Activated CD4-positive, alpha-beta T cell treated with anti-CD3 and anti-CD28 coated beads, Interleukin-2, amount 50 U/mL, for 24 hours (primary cell): ENCODE measurements at regions not wholly inside any gene's neighbourhood (a gene's known extent, or its start where the extent isn't known, plus 50 kb on each side); places are given as distances from the start of the nearest gene placed in this dataset.

Experiments
- DNase-seq, 2 donors: peaks; one replicate each; pipeline ENCODE4 v3.0.0-alpha.2; 2020; ENCODE audit warnings: low read depth in 1 of 2, low spot score in 1 of 2

DNA sequence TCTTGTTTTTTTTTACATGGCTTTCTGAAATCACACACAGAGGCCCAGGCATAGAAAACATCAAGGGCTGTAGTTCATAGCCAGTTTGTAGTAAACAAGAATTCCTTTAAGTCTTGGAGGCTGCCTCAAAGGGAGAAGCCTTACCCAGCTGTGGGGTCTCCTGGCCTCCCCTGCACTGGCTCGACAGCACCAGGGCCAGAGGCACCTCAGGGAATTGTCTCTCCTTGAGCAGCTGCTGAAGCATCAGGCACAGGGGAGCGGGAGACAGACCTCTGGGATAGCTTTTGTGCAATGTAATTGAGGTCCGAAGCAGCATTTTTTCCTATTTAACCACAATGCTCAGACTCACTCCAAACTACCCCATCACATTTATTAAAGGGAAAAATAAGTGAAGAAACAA, 209.1 kb downstream of the HRH4 start:
- DNase-seq = no peak

DNA sequence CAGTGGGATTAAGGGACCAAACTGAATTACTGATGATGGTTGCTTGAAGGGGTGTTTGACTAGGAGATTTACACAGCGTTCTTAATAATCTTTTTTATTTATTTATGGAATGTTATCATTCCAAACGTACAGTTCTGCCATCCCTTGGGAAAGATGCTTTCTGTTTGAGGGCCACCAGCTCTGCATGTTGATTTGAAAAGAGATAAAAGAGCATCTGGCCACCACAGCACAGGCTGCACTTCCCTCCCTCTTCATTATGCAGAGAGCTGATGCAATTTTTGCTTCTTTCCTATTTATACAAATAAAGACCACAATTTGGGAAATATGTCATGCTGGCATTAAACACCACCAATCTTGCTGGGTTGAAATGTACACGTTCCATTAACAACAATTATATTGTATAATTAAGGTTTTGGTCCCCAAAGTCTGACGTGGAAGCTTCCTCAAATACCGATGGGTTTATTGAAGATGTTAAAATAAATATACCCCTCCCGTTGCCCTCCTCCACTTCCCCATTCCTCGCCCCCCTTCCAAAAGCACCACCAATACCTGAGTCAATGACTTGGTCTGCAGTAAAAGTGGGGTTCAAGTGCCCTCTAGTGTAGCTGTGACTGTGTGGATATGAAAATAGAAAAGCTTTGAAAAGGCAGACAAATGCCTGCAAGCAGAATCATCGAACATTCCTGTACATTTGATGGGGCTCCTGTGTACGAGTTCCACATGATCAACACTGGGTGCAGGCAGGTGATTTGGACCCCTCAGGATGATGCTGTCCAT, 211.9 kb downstream of the HRH4 start:
- no peak for DNase-seq

DNA sequence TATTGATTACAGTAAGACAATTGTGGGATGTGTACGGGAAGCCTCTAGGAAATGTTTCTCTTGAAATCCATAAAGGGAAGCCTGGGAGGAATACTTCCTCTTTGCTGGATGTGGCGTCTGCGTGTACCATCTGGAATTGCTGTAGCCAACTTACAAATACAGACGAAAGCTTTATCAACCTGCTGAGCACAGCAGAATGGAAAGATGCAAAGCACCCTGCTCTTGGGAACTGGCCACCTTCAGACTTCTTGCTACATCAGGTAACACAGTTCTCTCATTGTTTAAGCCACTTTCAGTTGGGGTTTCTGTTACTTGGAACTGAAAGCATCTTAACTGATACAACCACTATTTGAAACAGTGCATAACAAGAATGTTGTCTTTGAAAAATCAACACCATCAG, 213.8 kb downstream of the HRH4 start:
- DNase-seq = no peak

DNA sequence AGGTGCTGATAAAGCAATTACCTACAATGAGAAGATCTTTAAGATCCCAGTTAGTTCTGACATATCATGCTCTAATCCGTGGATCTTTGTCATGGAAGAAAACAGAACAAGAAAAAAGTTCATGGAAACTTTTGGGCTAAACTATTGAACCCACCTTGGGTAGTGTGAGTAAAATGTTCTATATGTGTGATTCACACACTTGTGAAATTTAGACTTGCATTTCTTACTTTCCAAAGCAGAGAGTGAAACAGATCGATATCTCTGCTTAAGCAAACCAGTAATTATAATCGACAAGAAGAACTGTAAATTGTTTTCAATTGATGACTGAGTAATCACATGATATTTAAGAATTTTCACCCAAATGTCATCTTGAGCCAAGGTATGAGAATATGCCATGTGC, 214.2 kb downstream of the HRH4 start:
- no peak for DNase-seq

DNA sequence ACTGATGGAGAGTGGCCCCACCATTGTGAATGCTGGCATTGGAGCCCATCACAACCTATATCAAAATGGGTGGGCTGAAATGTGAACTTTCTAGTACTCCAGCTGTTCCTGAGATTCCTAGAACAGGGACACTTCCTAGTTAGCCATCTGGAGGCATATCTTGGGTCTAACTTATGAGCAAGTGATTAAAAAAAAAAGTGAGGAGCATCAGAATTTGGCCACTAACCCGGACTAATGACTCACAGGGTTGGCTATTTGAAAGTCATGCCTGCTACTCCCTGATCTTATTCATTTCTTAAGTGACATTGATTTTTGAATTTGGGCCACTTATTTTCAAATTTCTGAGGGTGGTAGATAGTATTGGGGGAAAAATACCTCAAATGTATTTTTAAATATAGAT, 216.6 kb downstream of the HRH4 start:
- DNase-seq = no peak

DNA sequence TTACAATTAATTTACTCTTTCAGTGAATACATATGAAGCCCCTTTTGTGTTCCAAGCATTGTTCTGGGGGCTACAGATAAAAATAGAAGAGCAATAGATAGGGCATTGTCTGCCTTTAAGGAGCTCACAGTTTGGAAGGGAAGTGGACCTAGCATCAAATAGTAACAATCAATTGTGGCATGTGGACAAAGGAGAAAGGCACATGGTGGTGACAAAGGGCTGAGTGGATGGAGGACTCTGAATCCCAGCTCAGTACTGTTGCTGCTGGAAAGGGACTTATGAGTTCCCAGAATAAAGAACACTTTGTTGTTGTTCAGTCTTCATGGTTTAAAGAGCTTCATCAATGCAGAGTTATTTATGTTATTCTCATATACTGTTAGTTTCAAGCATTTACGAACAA, 217.7 kb downstream of the HRH4 start:
- no peak for DNase-seq

DNA sequence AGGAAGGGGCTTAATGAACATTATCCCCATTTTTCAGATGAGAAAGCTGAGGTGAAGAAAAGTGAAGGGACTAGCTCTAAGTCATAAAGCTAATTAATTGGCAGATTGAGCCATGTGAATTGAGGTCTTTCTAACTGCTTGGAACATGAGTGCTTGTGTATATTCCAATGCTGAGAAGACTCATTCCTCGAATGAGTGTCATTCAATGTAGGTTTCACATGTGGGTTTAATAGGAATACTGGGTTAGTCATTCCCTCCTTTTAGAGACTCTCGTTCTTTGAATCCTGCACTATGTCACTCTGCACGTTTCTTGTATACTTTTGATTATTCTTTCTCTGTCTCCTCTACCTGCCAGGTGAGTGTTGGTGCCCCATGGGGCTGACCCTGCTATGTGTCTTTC, 218.2 kb downstream of the HRH4 start:
- DNase-seq = no peak

DNA sequence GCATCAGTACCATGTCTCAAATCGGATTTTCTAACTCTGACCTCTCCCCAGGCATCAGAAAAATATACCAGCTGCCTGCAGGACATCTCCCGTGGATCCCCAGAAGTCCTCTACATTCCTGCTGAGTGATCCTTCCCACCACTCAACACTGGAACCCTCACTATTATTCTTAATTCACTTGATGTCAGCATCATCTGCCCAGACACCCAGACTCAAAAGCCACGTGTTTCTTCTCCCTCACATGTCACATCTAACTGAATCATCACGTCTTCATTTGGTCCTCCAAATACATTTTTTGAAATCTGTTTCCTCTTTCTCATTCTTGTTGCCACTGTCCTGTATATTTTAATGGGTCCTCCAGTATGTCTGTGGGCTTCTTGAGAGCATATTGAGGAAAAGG, 218.6 kb downstream of the HRH4 start:
- DNase-seq = no peak

DNA sequence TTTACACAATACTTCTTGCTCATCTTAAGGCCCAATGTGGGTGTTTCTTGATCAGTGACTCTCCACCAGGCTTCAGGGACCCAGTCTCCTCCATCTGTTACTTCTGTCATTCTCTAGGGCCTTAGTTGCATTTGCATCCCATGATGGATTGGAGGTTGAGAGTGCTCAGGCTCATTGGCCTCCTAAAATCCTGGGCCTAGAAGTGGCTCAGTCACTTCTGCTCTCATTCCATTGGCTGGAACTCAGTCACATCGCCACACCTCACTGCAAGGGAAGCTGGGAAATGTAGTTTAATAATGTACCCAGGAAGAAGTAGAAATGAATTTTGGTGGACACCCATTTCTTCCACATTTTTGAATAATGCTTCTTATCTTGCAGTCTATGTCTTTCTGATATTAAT, 223.5 kb downstream of the HRH4 start:
- DNase-seq = no peak

DNA sequence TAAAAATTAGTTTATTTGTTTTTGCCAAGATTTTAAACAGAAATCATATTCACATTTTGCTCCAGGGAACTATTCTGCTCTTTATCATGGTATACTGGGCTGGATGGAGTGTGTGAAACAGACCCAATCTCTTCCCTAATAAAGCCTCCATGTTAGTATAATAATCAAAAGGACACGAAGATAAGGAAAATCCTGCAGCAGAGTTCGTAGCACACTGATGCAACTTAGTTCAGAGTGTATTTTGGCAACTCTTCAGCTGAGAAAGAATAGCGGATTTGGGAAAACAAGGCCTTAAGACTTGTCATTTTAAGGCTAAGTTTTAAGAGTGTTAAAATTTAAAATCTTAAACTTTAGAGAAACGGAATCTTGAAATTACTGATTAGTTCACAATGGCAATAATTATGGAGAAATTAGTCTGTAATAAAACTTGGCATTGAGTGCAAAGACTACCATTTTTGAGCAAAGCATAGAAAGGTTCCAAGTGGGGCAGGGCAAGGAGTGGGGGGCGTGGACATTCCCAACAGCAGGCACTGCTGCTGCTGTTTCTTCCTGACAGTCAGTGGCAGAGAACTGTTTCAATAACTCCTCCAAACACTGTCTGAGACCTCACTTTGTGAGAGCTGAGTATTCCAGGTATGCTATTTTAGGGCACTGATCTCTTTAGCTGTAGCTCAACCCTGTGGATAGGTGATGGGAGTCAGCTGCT, 225.0 kb downstream of the HRH4 start:
- DNase-seq = no peak

DNA sequence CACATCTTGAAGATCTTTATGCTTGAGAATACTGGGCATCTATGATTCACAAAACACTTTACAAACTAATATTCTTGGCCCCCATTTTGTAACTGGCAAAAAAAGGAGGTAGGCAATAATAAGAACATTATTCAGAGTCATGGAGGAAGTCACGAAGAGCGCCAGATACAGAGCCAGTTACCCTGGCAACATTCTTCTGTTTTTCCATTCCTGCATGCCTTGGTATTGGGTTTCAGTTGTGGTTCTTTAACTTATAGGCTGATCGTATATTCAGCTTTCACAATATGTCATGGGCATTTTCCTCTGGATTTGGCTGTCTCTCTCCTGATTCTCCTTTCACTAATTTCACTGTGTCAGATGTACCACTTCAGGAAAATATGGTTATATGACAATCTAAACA, 234.7 kb downstream of the HRH4 start:
- DNase-seq = no peak

DNA sequence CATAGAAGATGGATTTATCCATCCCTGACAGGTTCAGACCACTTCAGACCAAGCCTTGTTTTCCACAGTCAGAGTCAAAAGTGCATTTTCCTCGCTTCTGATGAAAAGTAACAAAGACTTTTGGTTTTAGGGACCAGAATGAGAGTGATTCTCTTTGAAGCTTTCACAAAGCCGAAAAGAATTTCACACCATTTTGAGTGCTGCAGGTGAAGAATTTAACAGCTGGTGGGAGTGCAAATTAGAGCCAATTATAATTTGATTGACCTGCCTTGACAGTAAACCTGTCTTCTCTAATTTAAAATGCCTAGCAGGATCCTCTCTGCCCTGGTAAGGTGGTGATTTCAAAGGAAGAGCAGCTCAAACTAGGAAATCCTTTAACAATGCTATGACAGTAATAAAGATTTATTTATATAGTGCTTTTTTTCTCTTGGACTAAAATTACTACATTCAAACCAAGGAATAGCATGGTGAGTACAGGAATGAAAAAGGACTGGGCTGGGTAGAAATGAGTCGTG, 241.6 kb downstream of the HRH4 start:
- no peak for DNase-seq

DNA sequence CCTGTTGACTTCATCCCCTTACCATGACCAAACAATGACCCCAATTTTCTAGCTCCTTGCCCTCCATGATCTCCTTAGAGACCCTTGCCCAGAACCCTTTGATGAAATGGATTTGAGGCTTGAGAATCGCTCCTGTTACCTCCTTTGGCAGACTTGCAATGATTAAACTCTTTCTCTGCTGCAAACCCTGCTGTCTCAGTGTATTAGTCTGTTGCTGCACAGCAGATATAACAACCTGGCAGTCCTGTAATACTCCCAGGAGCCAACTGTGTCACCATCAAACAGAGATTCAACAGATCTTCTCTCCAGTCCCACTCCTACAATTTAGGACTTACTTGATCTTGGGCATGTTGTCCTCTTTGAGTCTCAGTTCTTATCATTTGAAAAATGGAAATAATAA, 242.9 kb downstream of the HRH4 start:
- DNase-seq = no peak

DNA sequence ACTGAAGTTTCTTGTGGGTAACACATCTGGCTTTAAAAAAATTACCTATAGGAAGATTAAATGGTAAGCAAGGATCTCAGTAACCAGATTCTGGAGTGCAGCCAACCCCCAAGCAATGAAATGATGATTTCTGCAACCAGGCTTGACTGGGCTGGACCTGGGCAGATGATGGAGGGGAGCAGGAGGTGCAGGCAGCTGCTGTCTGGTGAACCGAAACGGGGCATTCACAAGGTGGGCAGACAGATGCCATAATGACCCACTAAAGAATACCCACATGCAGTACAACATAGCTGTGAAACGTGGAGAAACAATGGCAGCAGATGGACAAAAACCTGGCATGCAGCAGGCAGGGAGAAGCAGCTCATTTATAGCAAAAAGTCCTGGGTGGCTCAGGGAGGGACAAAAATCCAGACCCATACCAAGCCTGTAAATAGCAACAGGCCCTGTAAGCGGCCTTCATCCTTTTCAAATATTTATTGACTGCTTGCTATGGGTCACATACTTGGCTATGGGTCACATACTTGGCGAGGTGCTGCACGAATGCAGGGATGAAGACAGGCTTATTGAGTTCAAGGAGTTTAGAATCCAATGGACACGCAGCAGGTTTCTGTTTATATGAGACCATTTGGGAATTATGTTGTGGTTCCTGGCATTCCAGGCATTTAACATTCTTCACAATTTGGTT, 244.7 kb downstream of the HRH4 start:
- no peak for DNase-seq

DNA sequence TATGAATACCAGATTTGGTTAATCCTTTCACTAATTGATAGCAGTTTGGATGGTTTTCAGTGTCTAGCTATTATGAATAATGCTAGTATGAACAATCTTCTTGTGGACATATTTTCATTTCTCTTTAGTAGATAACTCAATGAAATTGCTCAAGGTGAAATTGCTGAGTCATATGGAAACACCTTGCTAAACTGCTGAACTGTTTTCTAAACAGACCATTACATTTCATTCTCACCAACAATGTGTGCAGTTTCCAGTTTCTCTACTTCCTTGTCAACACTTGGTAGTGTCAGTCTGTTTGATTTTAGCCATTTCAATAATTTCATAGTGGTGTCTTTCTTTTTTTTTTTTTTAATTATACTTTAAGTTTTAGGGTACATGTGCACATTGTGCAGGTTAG, 250.0 kb downstream of the HRH4 start:
- DNase-seq = no peak

DNA sequence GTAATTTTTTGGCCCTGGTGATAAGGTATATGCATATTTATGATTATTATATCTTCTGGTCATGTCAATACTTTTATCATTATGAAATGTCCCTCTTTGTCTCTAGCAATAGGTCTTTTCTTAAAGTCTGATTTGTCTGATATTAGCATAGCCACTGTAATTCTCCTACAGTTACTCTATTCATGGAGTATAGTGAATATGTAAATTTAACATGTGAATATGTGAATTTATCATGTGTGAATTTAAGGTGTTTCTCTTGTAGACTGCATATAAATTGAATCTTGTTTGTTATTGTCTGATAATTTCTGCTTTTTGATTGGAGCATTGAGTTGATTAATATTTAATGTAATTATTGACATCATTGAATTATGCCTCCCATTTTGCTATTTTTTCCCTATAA, 259.4 kb downstream of the HRH4 start:
- DNase-seq = no peak

DNA sequence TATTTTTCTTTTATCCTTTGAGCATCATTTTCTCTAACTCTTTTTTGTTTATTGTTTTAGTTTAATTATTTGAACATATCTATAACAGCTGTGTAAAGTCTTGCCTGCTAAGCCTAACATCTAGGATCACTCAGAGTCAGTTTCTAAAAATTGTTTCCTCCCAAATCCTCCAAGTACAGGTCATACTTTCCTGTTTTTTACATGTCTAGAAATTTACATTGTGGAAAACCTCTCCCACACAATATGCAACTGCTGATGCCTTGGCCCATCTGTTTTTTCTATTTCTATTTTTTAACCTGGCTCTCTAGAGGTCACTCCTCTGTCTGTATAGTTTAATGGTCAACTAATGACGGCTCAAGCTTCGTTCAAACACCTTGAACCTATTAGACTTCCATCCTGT, 261.0 kb downstream of the HRH4 start:
- no peak for DNase-seq

DNA sequence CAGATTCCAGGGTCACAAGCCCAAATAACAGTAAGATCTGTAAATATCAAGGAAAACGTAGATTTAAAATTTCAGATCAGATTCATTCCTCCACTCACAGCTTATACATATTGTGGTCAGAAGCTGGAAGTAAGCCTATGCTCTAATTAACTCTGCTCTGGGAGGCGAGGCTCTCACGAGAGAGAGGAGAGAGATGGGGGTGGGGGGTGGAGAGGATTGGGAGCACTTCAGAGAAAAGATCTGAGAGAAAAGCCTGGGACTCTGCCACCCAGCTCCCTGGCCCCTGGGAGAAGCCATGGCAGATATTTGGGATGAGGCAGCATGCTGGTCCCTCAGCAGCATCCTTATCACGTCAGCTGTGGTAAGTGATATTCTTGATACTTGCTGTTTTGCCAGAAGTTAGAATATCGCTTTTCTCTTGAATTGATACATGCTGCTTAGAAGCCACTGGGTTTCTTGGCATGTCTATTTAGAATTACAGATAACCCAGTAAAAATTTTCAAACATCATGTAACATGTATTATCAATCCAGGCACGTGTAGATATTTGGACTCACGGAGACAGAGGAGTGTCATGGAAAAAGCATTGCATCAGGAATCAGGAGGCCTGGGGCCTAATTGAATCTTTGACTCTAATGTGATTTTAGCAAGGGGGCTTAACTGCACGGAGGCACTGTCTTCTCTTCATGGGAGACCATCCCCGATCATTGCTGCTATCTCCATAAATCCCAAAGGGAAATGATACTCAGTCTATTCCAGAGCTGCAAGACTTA, 265.4 kb downstream of the HRH4 start:
- no peak for DNase-seq

DNA sequence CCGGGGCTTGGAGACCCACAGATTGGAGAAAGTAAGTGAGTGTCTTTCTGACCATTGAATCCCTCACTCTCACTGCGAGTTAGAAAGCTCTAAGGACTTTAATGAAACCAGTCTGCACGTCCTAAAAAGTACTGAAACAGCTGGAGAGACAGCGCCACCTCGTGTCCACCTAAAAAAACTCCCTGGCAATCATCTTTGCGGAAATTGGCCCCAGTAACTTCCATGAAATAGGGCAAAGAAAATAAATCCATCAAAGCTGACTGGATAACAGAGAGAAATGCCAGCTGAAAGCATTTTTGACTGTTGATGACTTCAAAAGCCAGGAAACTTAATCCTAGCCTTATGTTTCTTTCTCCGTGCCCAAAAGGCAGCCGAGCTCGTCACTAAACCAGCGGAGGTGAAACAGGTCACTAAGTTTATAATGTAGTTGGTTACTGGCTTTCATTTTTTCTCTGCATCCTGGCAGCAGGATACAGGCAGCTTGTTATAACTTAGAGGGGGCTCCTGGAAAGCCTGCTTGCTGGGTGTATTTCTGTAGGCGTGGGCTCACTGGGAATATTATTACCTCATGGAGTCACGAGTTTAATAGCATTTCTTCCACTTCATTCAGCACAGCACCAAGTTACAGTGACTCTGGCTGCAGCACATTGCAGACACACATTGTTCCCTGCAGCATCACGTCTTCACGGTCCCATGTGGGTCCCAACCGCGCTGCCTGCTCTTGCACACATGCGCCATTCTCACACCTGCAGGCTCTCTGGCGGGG, 266.5 kb downstream of the HRH4 start:
- DNase-seq = peak; percentile 12 to 32

DNA sequence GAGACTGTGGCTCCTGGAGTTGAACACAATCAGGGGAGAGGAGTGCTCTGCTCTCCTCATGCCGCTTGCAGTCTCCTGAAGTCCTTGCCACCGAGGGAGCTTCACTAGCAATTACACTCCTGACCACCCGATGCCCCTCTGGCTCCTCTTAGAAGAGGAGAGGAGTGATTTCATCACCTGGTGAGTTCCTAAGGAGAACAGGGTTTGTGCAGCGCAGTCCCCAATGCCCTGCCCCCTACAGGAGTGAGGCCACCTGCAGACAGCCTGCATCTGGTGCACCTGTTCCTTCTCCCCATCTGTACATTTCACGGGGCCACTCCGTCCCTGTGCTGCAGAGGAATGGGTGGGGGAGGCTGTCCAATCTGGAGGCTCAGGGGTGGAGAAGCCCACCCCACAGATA, 267.2 kb downstream of the HRH4 start:
- DNase-seq = no peak

DNA sequence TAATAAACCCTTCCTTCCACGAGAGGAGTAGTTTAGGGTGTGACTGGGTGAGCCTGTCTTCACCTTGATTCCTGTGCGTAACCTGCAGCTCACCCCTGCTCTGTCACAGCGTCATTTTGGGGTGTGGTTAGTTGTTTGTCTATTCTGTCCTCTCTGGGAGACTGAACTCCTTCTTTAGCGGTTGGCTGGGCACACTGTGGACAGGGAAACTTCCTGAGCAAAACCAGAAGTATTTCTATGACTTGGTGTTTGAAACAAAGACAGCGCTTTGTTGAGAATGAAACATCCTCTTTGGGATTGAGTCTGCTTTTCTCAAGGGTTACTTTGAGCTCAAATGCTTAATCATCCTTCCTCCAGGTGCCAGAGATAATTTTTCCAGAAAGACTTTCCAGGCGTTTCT, 270.7 kb downstream of the HRH4 start:
- DNase-seq = no peak
